ENCODE measurements at regions not wholly inside any gene's neighbourhood (a gene's known extent, or its start where the extent isn't known, plus 50 kb on each side); places are given as distances from the start of the nearest gene placed in this dataset.

DNA sequence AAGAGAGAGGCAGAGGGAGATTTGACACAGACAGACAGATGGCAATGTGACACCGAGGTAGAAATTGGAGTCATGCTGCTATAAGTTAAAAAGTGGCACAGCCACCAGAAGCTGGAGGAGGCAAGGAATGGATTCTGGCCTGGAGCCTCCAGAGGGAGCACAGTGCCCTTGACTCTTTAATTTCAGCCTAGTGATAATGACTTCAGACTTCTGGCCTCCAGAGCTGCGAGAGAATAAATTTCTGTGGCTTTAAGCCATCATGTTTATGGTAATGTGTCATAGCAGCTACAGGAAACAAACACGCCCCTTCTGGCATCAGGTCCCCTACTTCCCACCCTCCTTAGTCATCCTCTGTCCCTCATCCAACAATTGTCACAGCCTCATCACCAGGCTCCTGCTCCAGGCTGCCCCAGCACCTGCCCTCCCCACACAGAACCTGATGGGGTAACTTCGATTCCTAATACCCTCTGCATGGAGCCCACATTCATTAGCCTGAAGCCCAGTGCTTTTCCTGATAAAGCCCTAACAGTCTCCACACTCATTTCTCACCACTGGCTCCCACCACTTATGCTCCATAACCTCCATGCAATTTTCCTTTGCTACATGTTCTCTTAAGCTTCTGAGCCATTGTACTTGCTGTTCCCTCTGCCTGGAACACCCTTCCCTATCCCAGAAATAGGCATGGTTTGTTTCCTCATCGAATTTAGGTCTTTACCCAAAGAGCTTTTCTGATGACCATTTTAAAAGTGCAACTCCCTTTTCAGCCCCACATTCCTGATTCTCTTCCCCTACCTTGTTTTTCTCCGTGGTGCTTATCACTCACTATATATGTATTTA lies 69.7 kb upstream of the TOX2 start:
- no peak overlapping the region for H2BK20ac ChIP-seq (ENCODE audit: low read depth, low read length, poor library complexity, severe bottlenecking)
- H3K4ac ChIP-seq (ENCODE audit: low read depth, low read length) = no peak overlapping the region
- Mint-ChIP-seq H3K9me3 (no peaks in the 10 kb centered on the region), H3K36me3 (ENCODE audit: insufficient read depth in 1 of 3, low read depth in 3 of 3) (no peaks in the 10 kb centered on the region; a peak in 1 of 7 replicates), H3K4me1 (peaks cover 8 to 9% of the 10 kb centered on the region in 2 experiments; a peak in 3 of 4 replicates), H3K4me3 (no peak overlapping the region), H3K27me3 (ENCODE audit: low read depth) (peaks cover 1% of the 10 kb centered on the region; the same call in 1 of the 2 replicates), H3K27ac (no peak overlapping the region; a peak in 1 of 7 replicates)
- H3K27me3 ChIP-seq (ENCODE audit: insufficient read depth, low read length) = no peaks in the 10 kb centered on the region
- H3K27ac ChIP-seq (ENCODE audit: insufficient read length, low read depth, low read length) = no peak overlapping the region
- no peak overlapping the region for H3K14ac ChIP-seq (ENCODE audit: insufficient read depth, low read length)
- H3K23ac ChIP-seq (ENCODE audit: insufficient read length, low read depth, low read length) = no peak overlapping the region
- no peak for DNase-seq
- H2AK5ac ChIP-seq (ENCODE audit: insufficient read length, low read length) = no peak overlapping the region
- no peak overlapping the region for H2AFZ ChIP-seq (ENCODE audit: low read length)
- H4K5ac ChIP-seq (ENCODE audit: insufficient read length, low read depth, low read length) = no peak overlapping the region
- no peak for TF ChIP-seq CTCF (conservative IDR thresholded peaks at IDR 0.05)
- no peak overlapping the region for H3K4me2 ChIP-seq (ENCODE audit: insufficient read depth, insufficient read length, low read length)
- H2BK120ac ChIP-seq (ENCODE audit: low read depth, low read length, poor library complexity, severe bottlenecking) = no peak overlapping the region
- no peak overlapping the region for H4K91ac ChIP-seq (ENCODE audit: insufficient read length, low read depth, low read length)
- WGBS (ENCODE audit: extremely low coverage, insufficient read length, low lambda C conversion rate) = no CpG with 5 or more reads among the region's 6 CpGs
- no peak overlapping the region for H3K9ac ChIP-seq (ENCODE audit: extremely low read depth, insufficient read length, low read length)
- H3K23me2 ChIP-seq (ENCODE audit: insufficient read length, low read depth, low read length, poor library complexity, severe bottlenecking) = no peaks in the 10 kb centered on the region
- H3K56ac ChIP-seq (ENCODE audit: insufficient read length, low read depth, low read length) = no peak overlapping the region
- H3K9me3 ChIP-seq (ENCODE audit: control insufficient read depth, low read depth, low read length) = no peaks in the 10 kb centered on the region
- H3T11ph ChIP-seq (ENCODE audit: low read length) = no peak overlapping the region
- no peak overlapping the region for H4K8ac ChIP-seq (replicated peaks; ENCODE audit: insufficient read length, low read depth, low read length)
- no peaks in the 10 kb centered on the region for H3K79me2 ChIP-seq (ENCODE audit: insufficient read depth, low read length)
- no peak overlapping the region for H3K18ac ChIP-seq (ENCODE audit: insufficient read length, low read depth, low read length)
- H2BK12ac ChIP-seq (ENCODE audit: insufficient read length, low read depth, low read length) = no peak overlapping the region
- H2BK5ac ChIP-seq (ENCODE audit: insufficient read length, low read length) = no peak overlapping the region
- no peaks in the 10 kb centered on the region for H4K20me1 ChIP-seq (ENCODE audit: control insufficient read depth, insufficient read depth, insufficient read length)
- H3K4me1 ChIP-seq (ENCODE audit: insufficient read depth, low read length) = no peaks in the 10 kb centered on the region
- H3K79me1 ChIP-seq (ENCODE audit: insufficient read depth, low read depth, low read length, poor library complexity, severe bottlenecking) = no peaks in the 10 kb centered on the region
- H2BK15ac ChIP-seq (ENCODE audit: low read depth, low read length) = no peak overlapping the region
